COLO668 (cell line): ENCODE measurements at regions not wholly inside any gene's neighbourhood (a gene's known extent, or its start where the extent isn't known, plus 50 kb on each side); places are given as distances from the start of the nearest gene placed in this dataset.

ENCODE experiments used
- DNase-seq: peaks from one replicate; lab custom pipeline; 2025; ENCODE audit not compliant: unreplicated experiment; lab: John Stamatoyannopoulos, UW

DNA sequence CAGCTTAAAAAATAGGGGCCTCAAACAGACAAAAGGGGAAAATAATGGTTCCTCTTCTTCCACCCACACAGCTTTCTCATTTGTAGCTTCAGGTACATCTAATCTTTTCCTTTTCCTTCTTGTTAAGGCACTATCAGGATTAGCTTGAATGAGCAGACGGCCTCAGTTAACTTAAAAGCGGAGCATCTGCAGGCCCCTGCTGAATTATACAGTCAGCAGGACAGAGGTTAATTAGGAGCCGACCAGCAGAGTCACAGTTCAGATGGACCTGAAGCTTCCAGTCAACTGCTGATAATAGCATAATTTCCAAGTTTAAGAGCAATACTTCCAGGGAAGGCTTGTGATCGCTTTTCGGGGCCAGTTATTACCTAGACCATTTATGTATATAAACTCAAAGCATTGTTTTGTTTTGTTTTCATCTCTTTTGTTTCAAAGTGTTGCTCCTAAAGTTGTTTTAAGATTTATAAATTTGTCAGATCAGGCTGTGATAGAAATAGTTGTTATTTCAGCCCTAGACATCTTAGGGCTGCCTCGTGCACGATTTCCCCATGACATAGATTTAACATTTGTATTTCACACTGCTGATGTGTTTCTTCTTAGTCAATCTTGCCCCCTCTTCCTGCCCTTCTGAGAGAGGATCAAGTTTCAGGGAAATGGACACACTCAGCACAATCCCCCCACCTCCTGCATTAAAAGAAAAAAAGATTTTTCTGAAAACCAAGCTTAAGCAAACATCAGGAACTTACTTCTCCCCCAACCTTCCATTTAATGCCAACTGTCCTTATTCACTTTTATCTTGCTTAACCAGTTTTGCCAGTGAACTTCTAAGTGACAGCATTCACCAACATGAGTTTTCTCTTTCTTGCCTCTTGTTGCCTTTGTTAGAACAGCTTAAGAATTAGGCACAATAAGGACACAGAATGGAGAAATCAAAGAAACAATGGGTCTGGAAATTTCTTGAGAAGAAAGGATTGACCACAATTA is 449.8 kb downstream of the ARHGEF28 start:
- DNase-seq = no peak

DNA sequence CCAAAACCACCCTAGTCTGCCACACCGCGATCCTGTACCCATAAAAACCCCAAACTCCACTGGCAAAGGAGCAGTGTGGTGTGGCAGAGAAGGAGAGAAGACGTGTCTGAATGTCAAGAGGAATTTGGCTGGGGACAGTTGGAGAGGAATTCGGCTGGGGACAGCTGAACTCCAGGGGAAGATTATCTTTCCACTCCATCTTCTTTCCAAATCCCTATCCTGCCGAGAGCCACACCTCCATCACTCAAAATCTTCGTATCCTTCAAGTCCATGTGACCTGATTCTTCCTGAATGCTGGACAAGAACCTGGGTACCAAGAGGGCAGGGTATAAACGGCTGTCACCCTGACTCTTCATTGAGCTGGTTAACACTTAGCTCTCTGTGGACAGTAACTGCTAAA is 448.1 kb downstream of the ARHGEF28 start:
- no peak for DNase-seq

DNA sequence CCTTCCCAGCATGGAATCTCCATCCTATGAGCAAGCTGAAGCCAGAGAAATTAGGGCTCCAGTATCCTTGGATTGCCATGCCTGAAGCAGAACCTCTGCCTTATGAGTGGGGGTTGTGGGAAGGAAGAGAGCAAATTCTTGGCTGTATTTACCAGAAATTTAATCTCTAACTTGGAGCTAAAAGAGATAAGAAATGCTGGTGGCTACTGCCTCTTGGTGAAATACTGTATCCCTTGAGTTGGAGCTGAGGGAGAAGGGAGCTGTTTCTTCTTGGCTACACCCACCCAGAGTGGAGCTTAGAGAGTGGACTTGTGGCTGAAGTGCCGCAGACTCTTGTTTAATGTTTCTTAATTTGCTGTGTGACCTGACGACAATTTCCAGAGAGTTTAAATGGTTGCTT is 447.3 kb downstream of the ARHGEF28 start:
- no peak for DNase-seq

DNA sequence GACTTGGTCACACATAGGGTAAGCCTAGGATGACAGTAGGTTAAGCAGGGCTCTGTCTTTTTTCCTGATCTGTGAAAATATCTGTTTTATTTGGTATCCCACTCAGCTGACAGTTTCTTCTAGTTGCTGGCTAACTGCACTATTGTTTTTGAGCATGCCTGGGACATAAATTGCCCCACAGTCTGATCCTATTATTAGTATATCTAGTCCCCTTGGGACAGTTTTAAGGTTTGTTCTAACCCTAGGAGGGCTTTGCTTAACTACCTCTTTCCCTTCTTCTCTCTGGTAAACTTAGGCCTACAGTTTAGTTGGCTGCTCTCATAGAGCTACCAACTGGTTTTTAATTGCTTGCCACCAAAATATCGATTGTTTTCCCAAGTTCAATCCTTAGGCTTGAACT is 446.6 kb downstream of the ARHGEF28 start:
- DNase-seq = no peak

DNA sequence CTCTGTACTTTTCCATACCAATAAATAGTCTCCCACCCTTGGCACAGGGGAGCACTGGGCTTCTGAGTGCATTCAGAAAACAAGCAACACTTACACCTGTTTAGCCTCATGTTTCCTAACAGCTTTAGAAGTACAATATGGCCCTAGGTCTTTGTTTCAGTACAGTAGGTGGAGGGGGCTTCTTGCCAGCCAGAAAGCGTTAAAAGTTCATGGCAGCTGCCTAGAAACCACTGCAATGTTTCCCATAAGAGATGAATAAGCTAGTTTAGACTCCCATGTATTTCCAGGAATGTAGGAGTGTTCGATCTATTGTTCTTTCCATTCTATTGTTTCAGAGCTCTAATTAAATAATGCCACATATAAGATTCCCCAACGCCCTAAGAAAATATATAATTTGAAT is 444.8 kb downstream of the ARHGEF28 start:
- DNase-seq = no peak

DNA sequence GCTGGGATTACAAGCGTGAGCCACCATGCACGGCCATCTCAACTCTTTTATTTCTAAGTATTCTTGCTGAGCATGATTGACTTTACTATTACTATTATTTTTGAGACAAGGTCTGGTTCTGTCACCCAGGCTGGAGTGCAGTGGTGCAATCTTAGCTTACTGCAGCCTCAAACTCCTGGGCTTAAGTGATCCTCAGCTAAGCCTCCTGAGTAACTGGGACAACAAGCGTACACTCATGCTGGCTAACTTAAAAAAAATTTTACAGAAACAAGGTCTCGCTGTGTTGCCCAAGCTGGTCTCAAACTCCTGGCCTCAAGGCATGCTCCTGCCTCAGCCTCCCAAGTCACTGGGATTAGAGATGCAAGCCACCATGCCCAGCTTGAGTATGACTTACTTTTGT is 443.7 kb downstream of the ARHGEF28 start:
- no peak for DNase-seq

DNA sequence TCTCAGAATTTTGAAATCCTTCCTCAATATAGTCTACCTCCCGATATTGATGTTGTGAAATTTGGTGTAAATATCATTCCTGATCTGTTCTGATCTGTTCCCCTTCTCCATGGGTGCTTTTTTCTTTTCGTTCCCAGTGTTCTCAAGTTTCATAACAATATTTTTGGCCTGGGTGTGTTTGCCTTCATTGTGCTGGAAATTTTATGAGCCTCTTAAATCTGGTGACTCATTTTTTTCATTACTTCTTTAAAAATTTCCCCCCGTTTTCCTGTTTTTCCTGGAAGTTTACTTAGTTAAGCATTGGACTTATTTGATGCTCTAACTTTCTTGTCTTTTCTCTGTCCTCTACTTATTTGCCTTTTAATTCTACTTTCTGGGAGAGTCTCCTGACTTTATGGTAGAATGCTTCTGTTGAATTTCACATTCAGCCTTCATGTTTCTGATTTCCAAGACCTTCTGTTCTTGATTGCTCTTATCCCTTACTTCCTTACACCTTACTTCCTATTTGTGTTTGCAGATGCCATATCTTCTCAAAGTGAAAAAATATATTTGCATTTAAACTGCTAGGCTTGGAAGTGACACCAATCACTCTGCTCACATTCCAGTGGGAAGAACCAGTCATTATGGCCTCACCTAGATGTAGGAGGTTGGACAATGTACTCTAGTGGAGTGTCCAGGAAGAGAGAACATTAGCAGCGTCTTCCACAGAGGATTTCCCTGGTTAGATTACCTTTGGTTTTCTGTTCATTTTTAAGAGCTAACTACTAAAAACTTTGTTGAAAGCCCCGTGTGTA is 441.9 kb downstream of the ARHGEF28 start:
- DNase-seq = no peak

DNA sequence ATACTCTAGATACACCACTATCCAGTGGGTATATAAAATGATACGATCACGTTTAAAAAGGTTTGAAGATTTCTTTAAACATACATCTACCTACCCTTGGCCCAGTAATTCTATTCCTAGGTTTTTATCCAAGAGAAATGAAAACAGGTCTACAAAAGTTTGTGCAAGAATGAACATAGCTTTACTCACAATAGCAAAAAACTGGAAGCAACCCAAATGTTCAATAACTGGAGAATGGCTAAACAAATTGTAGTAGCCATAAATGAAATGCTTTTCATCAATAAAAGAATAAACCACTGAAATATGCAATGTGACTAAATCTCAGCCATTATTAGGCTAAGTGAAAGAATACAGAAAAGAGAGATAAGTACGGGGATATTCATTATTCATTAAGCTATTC is 438.9 kb downstream of the ARHGEF28 start:
- no peak for DNase-seq

DNA sequence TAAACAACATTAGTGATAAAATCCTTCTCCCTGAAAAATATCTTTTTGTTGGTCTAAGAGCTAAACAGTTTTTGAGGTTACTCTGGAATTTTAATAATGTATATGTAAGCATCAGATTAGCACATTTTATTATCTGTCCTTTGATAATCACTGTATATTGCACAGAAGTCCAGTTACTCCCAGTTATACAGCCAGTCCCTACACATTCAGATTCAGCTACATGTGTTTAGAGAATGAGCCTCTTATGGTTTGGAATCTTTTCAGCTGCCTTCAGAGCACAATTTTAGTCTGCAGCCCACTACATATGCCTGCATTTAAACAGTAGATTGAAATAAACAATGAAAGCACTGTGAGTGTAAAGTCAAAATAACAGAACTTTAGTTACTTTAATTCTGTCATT is 438.2 kb downstream of the ARHGEF28 start:
- no peak for DNase-seq

DNA sequence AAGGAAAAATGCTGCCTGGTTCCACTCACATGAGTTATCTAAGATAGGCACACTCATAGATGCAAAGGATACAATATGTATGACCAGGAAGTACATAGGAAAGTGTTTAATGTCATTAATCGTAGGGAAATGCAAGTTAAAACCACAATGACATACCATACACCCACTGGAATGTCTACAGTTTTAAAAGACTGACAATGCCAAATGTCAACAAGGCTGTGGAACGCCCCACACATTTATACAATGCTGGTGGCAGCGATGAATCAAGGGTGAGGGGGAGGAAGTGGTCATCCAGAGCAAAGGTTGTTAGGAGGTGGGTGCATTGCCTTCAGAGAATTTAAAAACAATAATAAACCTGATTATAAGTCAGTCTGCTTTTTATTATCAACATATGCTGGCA is 437.8 kb downstream of the ARHGEF28 start:
- DNase-seq = peak; percentile 3

DNA sequence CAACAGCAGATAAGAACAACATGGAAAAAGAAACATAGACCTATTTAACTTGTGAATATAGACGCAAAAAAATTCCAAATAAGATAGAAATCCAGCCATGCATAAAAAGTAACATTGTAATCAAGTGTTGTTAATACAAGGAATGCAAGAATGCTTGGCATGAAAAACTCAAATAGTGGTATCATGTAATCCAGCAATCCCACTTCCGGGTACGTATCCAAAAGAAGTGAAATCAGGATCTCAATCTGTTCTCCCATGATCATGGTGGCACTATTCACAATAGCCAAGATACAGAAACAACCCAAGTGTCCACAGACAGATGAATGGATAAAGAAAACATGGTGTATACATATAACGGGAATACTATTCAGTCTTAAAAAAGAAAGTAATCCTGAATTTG is 437.4 kb downstream of the ARHGEF28 start:
- no peak for DNase-seq

DNA sequence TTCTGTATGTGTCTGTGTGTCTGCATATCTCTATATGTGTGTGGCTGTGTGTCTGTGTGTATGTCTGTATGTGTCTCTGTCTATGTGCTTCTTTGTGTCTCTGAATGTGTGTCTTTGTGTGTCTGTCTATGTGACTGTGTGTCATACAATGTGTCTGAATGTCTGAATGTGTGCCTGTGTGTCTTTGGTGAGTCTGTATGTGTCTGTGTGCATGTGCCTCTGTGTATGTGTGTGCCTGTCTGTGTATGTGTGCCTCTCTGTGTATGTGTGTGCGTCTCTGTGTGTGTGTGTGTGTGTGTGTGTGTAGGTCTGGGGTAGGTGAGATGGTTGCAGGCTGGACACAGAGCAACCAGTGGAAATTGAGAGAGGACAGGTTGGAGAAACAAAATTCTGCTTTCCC is 435.3 kb downstream of the ARHGEF28 start:
- DNase-seq = no peak

DNA sequence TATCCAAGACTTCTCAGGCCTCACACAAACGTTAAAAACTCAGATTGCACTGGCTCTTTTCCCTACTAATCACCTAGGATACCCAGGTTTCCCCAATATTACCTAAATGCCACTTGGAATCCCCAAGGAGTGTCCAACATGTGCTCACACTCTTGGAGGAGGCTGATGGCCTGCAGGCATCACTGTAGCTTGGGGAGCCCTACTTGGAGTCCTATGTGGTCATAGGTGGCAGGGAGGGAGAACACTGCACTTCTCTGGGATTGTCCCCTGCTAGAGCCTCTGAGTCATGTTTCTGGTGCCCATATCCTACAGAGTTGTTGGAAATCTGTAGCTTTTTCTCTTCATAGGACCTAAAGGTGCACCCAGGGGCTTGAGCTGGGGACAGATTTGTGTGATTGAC is 433.7 kb downstream of the ARHGEF28 start:
- DNase-seq = no peak

DNA sequence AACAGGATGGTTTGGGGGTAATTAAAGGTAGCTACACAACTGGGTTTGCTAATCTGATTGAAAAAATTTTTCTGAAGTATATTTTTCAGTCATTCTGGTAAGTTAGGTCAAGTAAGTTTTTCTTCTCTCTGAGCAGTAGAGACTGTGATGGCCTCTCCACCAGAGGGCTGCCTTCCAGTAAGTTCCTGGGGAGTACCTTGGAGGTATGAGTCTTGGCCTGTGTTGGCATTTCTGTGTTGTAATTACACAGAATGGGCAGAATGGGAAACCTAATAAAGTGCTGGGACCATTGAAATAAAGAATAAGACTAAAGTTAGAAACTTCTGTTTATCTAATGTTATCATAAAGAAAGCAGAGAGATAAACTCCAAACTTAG is 430.8 kb downstream of the ARHGEF28 start:
- DNase-seq = no peak

DNA sequence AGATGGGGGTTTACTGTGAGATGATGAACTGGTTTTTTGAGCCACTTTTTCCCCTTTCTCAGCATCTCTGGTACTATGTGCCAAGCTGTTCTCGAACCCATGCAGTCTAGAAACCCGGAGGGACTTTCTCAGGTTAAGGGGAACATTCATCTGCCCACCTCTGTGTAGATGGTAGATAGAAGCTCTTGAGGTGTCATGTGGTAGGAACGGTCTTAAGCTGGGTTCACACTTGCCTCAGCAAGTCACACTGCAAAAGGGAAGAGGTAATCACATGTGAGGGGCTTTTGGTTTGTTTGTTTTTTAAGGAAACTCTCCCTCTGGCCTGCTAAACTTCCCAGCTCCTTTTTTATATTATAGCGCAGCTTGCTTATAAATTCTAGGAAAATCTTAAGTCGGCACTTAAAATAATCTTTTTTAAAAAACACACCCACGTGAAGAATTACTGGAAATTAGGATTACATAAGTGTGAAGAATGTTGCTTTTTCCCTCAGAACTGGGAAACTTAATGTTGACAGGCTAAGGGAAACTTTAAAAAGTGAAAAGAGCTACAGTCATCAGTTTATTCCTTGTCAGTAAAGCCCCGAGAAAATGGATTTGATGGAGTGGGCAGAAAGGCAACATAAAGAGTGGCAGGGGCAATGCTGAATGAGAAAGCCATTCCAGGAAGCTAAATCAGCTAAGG is 430.3 kb downstream of the ARHGEF28 start:
- no peak for DNase-seq

DNA sequence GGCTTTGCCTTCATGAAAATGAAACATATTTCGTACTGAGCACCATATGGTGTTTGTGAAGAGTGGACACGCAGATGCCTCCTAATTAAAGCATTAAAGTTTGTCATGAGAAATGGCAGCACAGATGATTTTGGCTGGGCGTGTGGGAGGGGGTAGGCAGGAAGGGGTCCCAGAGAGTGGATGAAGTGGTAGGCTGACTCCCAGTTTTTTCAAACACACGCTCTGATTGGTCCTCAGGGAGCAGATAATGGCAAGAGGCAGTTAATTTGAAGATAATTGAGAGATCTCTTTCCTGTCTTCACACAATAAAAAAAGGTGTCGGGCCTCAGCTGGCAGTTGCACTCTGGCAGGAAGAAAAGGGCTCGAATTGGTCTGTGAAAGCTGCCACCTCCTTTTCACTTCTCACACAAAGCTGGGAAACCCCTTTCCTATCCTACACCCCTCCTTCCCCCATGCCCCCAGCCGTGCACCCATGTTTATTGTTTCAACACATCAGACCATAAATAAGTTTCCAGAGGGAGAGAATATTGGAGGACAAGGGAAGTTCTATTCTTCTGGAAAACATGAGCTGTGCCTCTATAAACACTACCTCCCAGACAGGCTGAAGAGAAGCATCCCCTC is 429.6 kb downstream of the ARHGEF28 start:
- no peak for DNase-seq

DNA sequence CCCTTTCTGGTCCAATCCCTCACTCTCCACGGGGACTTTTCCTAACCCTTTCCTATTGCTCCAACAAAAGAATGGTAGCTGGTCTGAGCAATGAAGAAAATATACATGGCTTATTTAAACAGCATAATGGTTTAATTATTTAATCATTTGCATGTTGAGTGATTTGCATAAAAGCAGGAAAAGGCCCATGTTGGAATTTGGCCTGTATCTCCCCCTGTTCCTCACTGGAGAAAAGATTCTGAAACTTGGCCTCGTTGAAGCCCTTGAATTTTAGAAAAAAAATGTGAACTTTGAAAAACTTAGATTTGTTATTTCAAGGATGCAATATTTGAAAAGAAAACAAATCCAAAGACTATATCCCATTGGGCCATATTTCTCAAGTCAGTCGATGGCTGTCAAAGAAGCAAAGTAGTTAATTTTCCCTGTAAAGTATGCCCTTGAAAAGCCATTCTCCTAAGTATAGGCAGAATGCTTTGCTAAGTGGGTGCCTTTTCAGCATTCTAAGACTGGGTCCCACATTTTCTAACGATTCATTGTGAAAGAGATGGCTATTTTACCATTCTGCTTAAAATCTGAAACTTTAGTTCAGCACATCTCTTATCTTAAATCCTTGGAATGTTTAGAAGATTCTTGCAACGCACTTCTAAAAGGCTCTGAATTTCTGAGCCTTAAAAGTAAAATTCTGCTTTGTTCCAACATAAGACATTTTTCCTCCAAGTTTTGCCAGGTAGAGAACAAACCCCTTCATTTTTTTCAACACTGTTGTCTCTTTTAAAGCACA is 428.8 kb downstream of the ARHGEF28 start:
- no peak for DNase-seq

DNA sequence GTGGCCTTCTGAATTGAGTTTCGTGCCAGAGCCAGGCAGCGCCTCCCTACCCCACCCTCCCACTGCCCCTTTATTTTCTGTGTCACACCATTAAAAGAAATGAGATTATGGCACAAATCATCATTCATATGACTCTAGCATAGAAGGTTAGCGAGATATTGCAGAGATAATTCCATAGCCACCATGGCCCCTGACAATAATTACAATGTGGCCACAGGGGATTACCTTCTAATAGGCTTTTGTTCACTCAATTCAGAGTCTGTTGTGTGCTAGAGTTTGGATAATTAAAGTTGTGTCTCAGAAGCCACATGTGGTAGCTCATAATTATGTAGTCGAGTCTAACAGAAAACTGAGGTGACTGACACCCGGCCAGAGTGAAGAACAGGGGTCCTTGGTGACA is 428.1 kb downstream of the ARHGEF28 start:
- no peak for DNase-seq

DNA sequence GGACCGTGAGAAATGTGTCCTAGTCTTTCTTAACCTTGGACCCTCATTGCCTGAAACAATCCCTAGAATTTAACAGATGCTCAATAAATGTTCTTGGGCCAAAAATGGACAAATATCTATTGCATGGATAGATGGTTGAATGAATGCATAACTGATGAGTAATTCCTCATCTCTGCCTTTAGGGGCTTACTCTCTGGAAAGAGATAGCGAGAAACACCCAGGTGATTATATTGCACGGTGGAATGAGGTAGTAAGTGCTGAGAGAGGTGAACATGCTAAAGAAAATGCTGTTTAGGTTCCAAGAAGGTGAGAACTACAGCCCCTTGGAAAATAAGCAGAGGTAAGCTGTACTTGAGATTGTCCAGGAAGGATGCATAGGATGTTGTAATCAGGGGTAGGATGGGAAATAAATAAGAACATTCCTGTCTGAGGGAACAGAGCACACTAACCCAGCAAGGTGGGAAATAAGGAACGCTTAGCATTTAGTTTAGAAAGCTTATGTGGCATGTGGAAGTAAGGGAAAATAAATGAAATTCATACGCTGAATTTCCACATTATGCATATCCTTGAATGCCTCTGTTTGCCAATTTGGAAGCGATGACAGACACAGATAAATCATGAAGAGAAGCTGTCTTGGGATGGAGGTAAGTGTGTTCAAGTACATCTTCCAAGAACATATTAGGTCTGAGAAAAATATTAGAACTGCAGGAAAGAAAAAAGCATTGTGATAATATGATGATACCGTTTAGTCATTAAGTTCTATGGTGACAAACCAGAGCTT is 426.6 kb downstream of the ARHGEF28 start:
- no peak for DNase-seq

DNA sequence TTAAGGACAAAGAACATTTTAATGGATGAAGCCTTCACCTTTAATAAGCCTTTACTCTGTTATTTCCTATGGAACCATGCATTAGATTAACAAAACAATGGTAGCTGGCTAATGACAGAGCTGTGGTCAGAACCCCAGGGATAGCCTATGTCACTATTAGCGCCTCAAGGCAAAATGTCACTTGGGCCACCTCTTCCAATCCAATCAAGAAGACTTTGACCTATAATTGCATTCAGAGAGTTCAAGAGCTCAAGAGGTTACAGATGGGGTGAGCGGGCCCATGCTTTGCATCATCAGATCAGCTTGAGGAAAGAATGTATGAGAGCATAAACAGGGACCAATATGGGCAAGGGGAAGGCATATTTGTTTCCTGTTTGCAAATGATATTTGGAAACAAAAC is 425.1 kb downstream of the ARHGEF28 start:
- DNase-seq = no peak
